ENCODE measurements at regions not wholly inside any gene's neighbourhood (a gene's known extent, or its start where the extent isn't known, plus 50 kb on each side); places are given as distances from the start of the nearest gene placed in this dataset.

DNA sequence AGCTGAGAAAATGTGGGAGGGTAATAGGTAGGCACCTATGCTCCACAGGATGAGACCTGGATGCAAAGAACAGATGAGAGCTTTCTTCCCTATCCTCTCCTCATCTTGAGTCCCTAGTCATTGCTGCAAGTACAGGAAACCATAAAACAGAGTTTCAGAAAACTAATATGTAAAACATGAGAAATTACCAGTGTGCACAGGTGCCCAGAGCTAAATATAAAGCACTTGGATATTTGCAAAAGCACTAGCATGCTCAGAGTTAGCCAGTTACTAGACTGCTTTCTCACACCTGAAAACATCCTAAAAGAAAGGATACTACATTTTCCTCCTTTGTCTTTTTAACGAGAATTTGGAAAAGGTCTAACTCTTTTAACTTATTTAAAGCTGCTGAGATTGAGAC lies 324.3 kb downstream of the DAD1 start:
- Histone ChIP-seq H2BK15ac (ENCODE audit: low read length) (no peak overlapping the region), H4K8ac (ENCODE audit: extremely low read depth, insufficient read depth, low read length) (no peak overlapping the region), H4K5ac (ENCODE audit: insufficient read length, low read depth, low read length) (no peak overlapping the region), H2BK120ac (replicated peaks; ENCODE audit: low read depth, low read length) (no peak overlapping the region), H3K23me2 (ENCODE audit: low read depth, low read length) (no peaks in the 10 kb centered on the region), H3K14ac (ENCODE audit: insufficient read length) (no peak overlapping the region), H2AK5ac (ENCODE audit: low read depth, low read length) (no peak overlapping the region), H3K79me1 (ENCODE audit: low read depth, low read length) (no peaks in the 10 kb centered on the region), H4K91ac (replicated peaks; ENCODE audit: insufficient read length, low read length) (no peak overlapping the region), H2BK20ac (ENCODE audit: low read length) (no peak overlapping the region), H3K4me1 (replicated peaks in 1 of 4; ENCODE audit: control insufficient read depth in 3 of 4, insufficient read depth in 4 of 4, low read length in 3 of 4) (peaks cover 0 to 4% (median under 1%) of the 10 kb centered on the region in 4 experiments; a peak in 2 of 7 replicates), H3K4me2 (ENCODE audit: insufficient read depth in 1 of 2, low read depth in 2 of 2, low read length in 2 of 2) (0 out of 4 replicates have a peak overlapping the region, but pooled peaks of 1 of the 2 experiments have one; percentile 10), H3K36me3 (ENCODE audit: control insufficient read depth in 2 of 4, insufficient read depth in 4 of 4, low read length in 3 of 4) (no peaks in the 10 kb centered on the region), H2BK12ac (ENCODE audit: low read depth, low read length) (no peak overlapping the region), H3K27ac (ENCODE audit: low read depth, low read length) (no peak overlapping the region), H3K23ac (ENCODE audit: insufficient read length) (no peak overlapping the region), H3K9me3 (ENCODE audit: insufficient read depth in 2 of 2, low read depth in 1 of 2, low read length in 1 of 2) (no peaks in the 10 kb centered on the region; a peak in 1 of 4 replicates), H3K9ac (replicated peaks in 1 of 4; ENCODE audit: extremely low read depth in 1 of 4, low read depth in 3 of 4, low read length in 3 of 4) (no peak overlapping the region), H3K4ac (replicated peaks; ENCODE audit: insufficient read length, low read depth, low read length) (no peak overlapping the region), H3K56ac (replicated peaks; ENCODE audit: insufficient read length, low read depth, low read length) (no peak overlapping the region), H3K18ac (ENCODE audit: extremely low read depth, low read length) (no peak overlapping the region), H4K20me1 (replicated peaks in 1 of 2; ENCODE audit: control insufficient read depth in 1 of 2, insufficient read depth in 2 of 2, low read length in 2 of 2) (no peaks in the 10 kb centered on the region), H3K27me3 (replicated peaks in 1 of 4; ENCODE audit: control insufficient read depth in 3 of 4, extremely low read depth in 1 of 4, insufficient read depth in 3 of 4, low read length in 3 of 4) (no peaks in the 10 kb centered on the region), H3K79me2 (ENCODE audit: control insufficient read depth in 1 of 2, insufficient read depth in 2 of 2, low read length in 2 of 2) (no peaks in the 10 kb centered on the region), H2BK5ac (ENCODE audit: low read depth, low read length) (no peak overlapping the region), H3K4me3 (ENCODE audit: extremely low read depth in 1 of 4, insufficient read depth in 2 of 4, low read depth in 3 of 4, low read length in 4 of 4) (no peak overlapping the region), H2AFZ (ENCODE audit: low read length) (no peak overlapping the region)
- POLR2A ChIA-PET (ENCODE audit: partially characterized antibody) = interaction anchor here (0.6 kb wide), 1 partner anchor 1797 kb away, joined by 4 read pairs; no protein-coding TSS in a partner anchor
- 68% methylated on average over 1 of the region's 1 CpG; no CpG with 5 or more reads in 1 of the 2 experiments for WGBS, 2 experiments (ENCODE audit: extremely low coverage in 1 of 2, insufficient coverage in 1 of 2, insufficient read length in 1 of 2, insufficient replicate concordance in 2 of 2, low coverage in 1 of 2, low lambda C conversion rate in 2 of 2, missing lambda C conversion rate in 1 of 2)
- CTCF ChIA-PET (ENCODE audit: partially characterized antibody) = interaction anchor here (0.6 to 2.6 kb wide), 13 partner anchors 11 to 136 kb away, joined by 3 to 10 read pairs (median 4); no protein-coding TSS in a partner anchor
- no peak for DNase-seq (ENCODE audit: low read depth in 1 of 2, low spot score in 2 of 2)
- FAIRE-seq = no peak
- TF ChIP-seq, protein P1, sequence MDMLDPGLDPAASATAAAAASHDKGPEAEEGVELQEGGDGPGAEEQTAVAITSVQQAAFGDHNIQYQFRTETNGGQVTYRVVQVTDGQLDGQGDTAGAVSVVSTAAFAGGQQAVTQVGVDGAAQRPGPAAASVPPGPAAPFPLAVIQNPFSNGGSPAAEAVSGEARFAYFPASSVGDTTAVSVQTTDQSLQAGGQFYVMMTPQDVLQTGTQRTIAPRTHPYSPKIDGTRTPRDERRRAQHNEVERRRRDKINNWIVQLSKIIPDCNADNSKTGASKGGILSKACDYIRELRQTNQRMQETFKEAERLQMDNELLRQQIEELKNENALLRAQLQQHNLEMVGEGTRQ (IDR thresholded peaks at IDR 0.05; ENCODE audit: low read length) = no peak
- TF ChIP-seq NANOG (IDR thresholded peaks at IDR 0.05; ENCODE audit: insufficient read depth, low read depth, low read length, poor library complexity, severe bottlenecking) (no peak), RNF2 (IDR thresholded peaks at IDR 0.05; ENCODE audit: borderline replicate concordance, low read depth, low read length, missing control alignments, poor library complexity, severe bottlenecking) (no peak), BACH1 (IDR thresholded peaks at IDR 0.05; ENCODE audit: low read length) (no peak), SP2 (IDR thresholded peaks at IDR 0.05; ENCODE audit: low read length) (no peak)
